Panc1 (cell line): ENCODE measurements at regions not wholly inside any gene's neighbourhood (a gene's known extent, or its start where the extent isn't known, plus 50 kb on each side); places are given as distances from the start of the nearest gene placed in this dataset.

ENCODE experiments used
- ATAC-seq: fragments of 200-7000 bp; cut with Tn5 transposase; 2 replicates; pipeline ENCODE4 v1.9.1; 2020; ENCODE audit warnings: mild to moderate bottlenecking, moderate library complexity
- BruUV-seq: library from RNA; stranded (reverse); fragments of 400-500 nt; replicated peaks from 2 replicates; lab custom pipeline; 2021; lab: Mats Ljungman, UMichigan
- CTCF ChIA-PET: fragments of 300-600 bp; sonication (Branson Sonifier 250); formaldehyde crosslinking; loops from one replicate; lab custom pipeline; 2022; ENCODE audit warnings: antibody characterized with exemption; lab: Charles Lee
- POLR2A ChIA-PET: fragments of 300-600 bp; sonication (Branson Sonifier 250); formaldehyde crosslinking; loops from one replicate; lab custom pipeline; 2022; ENCODE audit warnings: antibody characterized with exemption; lab: Charles Lee
- DNase-seq: peaks from one replicate; pipeline ENCODE4 v3.0.0-alpha.2; 2010; ENCODE audit warnings: low read depth, low spot score
- H3K27ac ChIP-seq: 2 replicates; pipeline ENCODE4 v1.5.1; 2011; ENCODE audit warnings: mild to moderate bottlenecking, low read length, inconsistent platforms
- H3K27me3 ChIP-seq: fragments of 200-500 bp; sonication (Bioruptor generic); 2 replicates; pipeline ENCODE4 v1.6.0; 2014; ENCODE audit warnings: low read length, inconsistent platforms; ENCODE audit not compliant: control insufficient read depth, insufficient read depth
- H3K36me3 ChIP-seq: fragments of 200-500 bp; sonication (Bioruptor generic); 2 replicates; pipeline ENCODE4 v1.5.1; 2014; ENCODE audit warnings: inconsistent platforms, mild to moderate bottlenecking, low read length, moderate library complexity; ENCODE audit not compliant: control insufficient read depth, insufficient read depth
- H3K4me1 ChIP-seq: 2 replicates; pipeline ENCODE4 v1.5.1; 2011; ENCODE audit warnings: inconsistent platforms, mild to moderate bottlenecking, low read length, moderate library complexity; ENCODE audit not compliant: control insufficient read depth, insufficient read depth
- H3K4me3 ChIP-seq, 2 experiments: 2 replicates each; pipeline ENCODE4 v1.5.1; 2011 to 2012; ENCODE audit warnings: low read depth in 2 of 2, low read length in 2 of 2, mild to moderate bottlenecking in 2 of 2, inconsistent platforms in 1 of 2, moderate library complexity in 1 of 2
- H3K9me3 ChIP-seq: fragments of 200-500 bp; sonication (Bioruptor generic); 2 replicates; pipeline ENCODE4 v1.5.1; 2014; ENCODE audit warnings: low read depth, mild to moderate bottlenecking, inconsistent platforms, low read length, moderate library complexity; ENCODE audit not compliant: control insufficient read depth, insufficient read depth
- POLR2AphosphoS5 ChIP-seq: IDR thresholded peaks from 2 replicates; pipeline ENCODE4 v1.6.1; 2012; ENCODE audit warnings: mild to moderate bottlenecking, low read depth, low read length, moderate library complexity
- SIN3A ChIP-seq: IDR thresholded peaks from 2 replicates; pipeline ENCODE4 v1.6.1; 2012; ENCODE audit warnings: low read depth, mild to moderate bottlenecking, low read length, moderate library complexity, borderline replicate concordance; ENCODE audit not compliant: insufficient read depth
- TCF7L2 ChIP-seq: IDR thresholded peaks from 2 replicates; pipeline ENCODE4 v1.6.1; 2011; ENCODE audit warnings: mild to moderate bottlenecking, low read depth, low read length, inconsistent platforms
- in situ Hi-C: cut with HindIII; loops from 2 replicates; pipeline ENCODE4 v1.10.0; 2016; ENCODE audit warnings: low sequenced_read_pairs, low pct_unique_long_range_greater_than_20kb
- intact Hi-C: fragments of 100-400 bp; cut with micrococcal nuclease; formaldehyde crosslinking; loops from one replicate; pipeline ENCODE4 v1.10.0; 2022; ENCODE audit not compliant: unreplicated experiment
- TF ChIP-seq, protein P1 (sequence below): fragments of 450-650 bp; IDR thresholded peaks from 2 replicates; pipeline ENCODE4 v1.5.1; 2017; ENCODE audit warnings: mild to moderate bottlenecking
- TF ChIP-seq, protein P2 (sequence below), 2 experiments: IDR thresholded peaks; 2 replicates each; pipeline ENCODE4 v1.6.1; 2011 to 2012; ENCODE audit warnings: low read depth in 2 of 2, control low read depth in 1 of 2, low read length in 1 of 2, mild to moderate bottlenecking in 1 of 2, moderate library complexity in 1 of 2; ENCODE audit not compliant: insufficient read depth in 1 of 2

DNA sequence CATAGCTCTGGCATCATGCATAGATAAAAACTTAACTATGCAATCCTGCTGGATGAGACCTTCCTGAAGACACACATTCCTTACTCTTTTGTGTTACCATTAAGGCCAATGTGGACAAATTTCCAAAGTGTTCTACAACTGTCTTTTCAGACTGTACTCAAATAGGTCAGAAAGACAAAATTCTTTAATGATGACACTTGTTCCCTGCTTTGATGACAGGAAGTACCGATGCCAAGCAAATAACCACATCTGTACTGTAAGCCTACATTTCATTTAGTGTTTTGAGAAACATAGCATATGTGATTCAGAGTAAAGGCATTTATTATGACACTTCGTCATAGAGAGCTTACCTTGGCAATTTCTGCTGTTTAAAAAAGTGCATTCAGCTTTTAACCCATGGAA, 55.0 kb downstream of the PMAIP1 start:
- intact Hi-C loops (loop anchor here (10.0 kb wide), 1 partner anchor 120 kb away; no protein-coding TSS in a partner anchor), in situ Hi-C loops (no loop called here)
- Histone ChIP-seq H3K36me3 (no peaks in the 10 kb centered on the region), H3K27me3 (no peaks in the 10 kb centered on the region), H3K4me1 (no peaks in the 10 kb centered on the region), H3K27ac (no peak overlapping the region), H3K4me3 (no peak overlapping the region), H3K9me3 (no peaks in the 10 kb centered on the region)
- POLR2A ChIA-PET: interaction anchor here (0.5 kb wide), 1 partner anchor 22 kb away, joined by 8 read pairs; no protein-coding TSS in a partner anchor
- CTCF ChIA-PET: no interaction called here
- ATAC-seq (no peak), DNase-seq (no peak)
- no peak for TF ChIP-seq POLR2AphosphoS5
- TF ChIP-seq SIN3A: no peak
- TF ChIP-seq TCF7L2: no peak
- TF ChIP-seq, protein P1, sequence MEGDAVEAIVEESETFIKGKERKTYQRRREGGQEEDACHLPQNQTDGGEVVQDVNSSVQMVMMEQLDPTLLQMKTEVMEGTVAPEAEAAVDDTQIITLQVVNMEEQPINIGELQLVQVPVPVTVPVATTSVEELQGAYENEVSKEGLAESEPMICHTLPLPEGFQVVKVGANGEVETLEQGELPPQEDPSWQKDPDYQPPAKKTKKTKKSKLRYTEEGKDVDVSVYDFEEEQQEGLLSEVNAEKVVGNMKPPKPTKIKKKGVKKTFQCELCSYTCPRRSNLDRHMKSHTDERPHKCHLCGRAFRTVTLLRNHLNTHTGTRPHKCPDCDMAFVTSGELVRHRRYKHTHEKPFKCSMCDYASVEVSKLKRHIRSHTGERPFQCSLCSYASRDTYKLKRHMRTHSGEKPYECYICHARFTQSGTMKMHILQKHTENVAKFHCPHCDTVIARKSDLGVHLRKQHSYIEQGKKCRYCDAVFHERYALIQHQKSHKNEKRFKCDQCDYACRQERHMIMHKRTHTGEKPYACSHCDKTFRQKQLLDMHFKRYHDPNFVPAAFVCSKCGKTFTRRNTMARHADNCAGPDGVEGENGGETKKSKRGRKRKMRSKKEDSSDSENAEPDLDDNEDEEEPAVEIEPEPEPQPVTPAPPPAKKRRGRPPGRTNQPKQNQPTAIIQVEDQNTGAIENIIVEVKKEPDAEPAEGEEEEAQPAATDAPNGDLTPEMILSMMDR: no peak
- TF ChIP-seq, protein P2, sequence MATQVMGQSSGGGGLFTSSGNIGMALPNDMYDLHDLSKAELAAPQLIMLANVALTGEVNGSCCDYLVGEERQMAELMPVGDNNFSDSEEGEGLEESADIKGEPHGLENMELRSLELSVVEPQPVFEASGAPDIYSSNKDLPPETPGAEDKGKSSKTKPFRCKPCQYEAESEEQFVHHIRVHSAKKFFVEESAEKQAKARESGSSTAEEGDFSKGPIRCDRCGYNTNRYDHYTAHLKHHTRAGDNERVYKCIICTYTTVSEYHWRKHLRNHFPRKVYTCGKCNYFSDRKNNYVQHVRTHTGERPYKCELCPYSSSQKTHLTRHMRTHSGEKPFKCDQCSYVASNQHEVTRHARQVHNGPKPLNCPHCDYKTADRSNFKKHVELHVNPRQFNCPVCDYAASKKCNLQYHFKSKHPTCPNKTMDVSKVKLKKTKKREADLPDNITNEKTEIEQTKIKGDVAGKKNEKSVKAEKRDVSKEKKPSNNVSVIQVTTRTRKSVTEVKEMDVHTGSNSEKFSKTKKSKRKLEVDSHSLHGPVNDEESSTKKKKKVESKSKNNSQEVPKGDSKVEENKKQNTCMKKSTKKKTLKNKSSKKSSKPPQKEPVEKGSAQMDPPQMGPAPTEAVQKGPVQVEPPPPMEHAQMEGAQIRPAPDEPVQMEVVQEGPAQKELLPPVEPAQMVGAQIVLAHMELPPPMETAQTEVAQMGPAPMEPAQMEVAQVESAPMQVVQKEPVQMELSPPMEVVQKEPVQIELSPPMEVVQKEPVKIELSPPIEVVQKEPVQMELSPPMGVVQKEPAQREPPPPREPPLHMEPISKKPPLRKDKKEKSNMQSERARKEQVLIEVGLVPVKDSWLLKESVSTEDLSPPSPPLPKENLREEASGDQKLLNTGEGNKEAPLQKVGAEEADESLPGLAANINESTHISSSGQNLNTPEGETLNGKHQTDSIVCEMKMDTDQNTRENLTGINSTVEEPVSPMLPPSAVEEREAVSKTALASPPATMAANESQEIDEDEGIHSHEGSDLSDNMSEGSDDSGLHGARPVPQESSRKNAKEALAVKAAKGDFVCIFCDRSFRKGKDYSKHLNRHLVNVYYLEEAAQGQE (IDR thresholded peaks at IDR 0.05; ENCODE audit: insufficient read depth in 1 of 2, low read depth in 2 of 2, low read length in 1 of 2): no peak
- BruUV-seq: no TSS peak

DNA sequence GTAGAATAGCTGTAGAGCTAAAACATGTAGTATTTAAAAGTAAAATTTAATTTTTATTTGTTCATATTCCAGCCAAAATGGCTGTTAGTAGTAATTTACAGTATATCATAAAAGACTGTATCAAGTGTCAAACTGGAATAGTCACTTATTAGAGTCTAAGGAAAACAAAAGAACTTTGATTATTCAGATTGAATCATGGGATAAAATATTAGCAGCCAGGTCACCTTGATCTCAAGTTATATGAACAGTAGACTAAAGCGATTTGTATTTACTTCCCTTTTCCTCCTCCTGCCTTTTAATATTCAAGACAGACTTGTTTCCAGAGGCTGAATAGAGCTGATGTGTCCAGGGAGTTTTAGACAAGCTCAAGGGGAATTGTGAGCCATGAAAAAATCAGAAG, 54.4 kb downstream of the PMAIP1 start:
- Histone ChIP-seq H3K9me3 (no peaks in the 10 kb centered on the region), H3K36me3 (no peaks in the 10 kb centered on the region), H3K27ac (no peak overlapping the region), H3K4me1 (no peaks in the 10 kb centered on the region), H3K27me3 (no peaks in the 10 kb centered on the region), H3K4me3 (no peak overlapping the region)
- intact Hi-C loops: loop anchor here (10.0 kb wide), 1 partner anchor 119 kb away; no protein-coding TSS in a partner anchor
- DNase-seq (no peak), ATAC-seq (no peak)
- in situ Hi-C loops: no loop called here
- no TSS peak for BruUV-seq
- TF ChIP-seq, protein P1: no peak
- TF ChIP-seq POLR2AphosphoS5 (no peak), TCF7L2 (no peak), SIN3A (no peak)
- TF ChIP-seq, protein P2 (IDR thresholded peaks at IDR 0.05; ENCODE audit: insufficient read depth in 1 of 2, low read depth in 2 of 2, low read length in 1 of 2): no peak
- POLR2A ChIA-PET: no interaction called here
- CTCF ChIA-PET: no interaction called here
